HG02870 (cell line): ENCODE measurements at regions not wholly inside any gene's neighbourhood (a gene's known extent, or its start where the extent isn't known, plus 50 kb on each side); places are given as distances from the start of the nearest gene placed in this dataset.
"Not testable (repeated sequence)": the region's sequence is repeated elsewhere in the genome, so short reads cannot be mapped to it uniquely, and the experiment has no call there.

Experiments used
- ATAC-seq: cut with Tn5 transposase; IDR thresholded peaks from one replicate; pipeline ENCODE4 v1.9.1; 2021; ENCODE audit warnings: mild to moderate bottlenecking, moderate library complexity; ENCODE audit not compliant: unreplicated experiment

- no peak for ATAC-seq
These were observed 253.9 kb downstream of the CEMIP2 start for GRCh38 chr9:71514344-71514975.

- ATAC-seq = no peak
These were observed 259.3 kb downstream of the CEMIP2 start for GRCh38 chr9:71509054-71509453.

GRCh38 chr9:71508141-71508540 is 260.2 kb downstream of the CEMIP2 start:
- not testable (repeated sequence) for ATAC-seq

- ATAC-seq = no peak
These were observed 261.5 kb downstream of the CEMIP2 start for GRCh38 chr9:71506821-71507220.

- no peak for ATAC-seq
These were observed 263.7 kb downstream of the CEMIP2 start for GRCh38 chr9:71504636-71505035.

- no peak for ATAC-seq
These were observed 269.6 kb downstream of the CEMIP2 start for GRCh38 chr9:71498691-71499090.

- no peak for ATAC-seq
These were observed 277.5 kb downstream of the CEMIP2 start for GRCh38 chr9:71490810-71491209.

- ATAC-seq = no peak
These were observed 281.3 kb downstream of the CEMIP2 start for GRCh38 chr9:71487061-71487460.

GRCh38 chr9:71485326-71485725 is 283.0 kb downstream of the CEMIP2 start:
- ATAC-seq = no peak

- no peak for ATAC-seq
These were observed 284.9 kb downstream of the CEMIP2 start for GRCh38 chr9:71483436-71483835.

- ATAC-seq = no peak
These were observed 288.7 kb downstream of the CEMIP2 start for GRCh38 chr9:71479621-71480020.

- ATAC-seq = no peak
These were observed 295.9 kb downstream of the CEMIP2 start for GRCh38 chr9:71472400-71472799.

- no peak for ATAC-seq
These were observed 302.9 kb downstream of the CEMIP2 start for GRCh38 chr9:71465392-71465791.

- ATAC-seq = no peak
These were observed 309.2 kb downstream of the CEMIP2 start for GRCh38 chr9:71459082-71459481.

GRCh38 chr9:71446473-71447411 is 321.6 kb downstream of the CEMIP2 start:
- ATAC-seq = peak; percentile 76

- no peak for ATAC-seq
These were observed 322.2 kb downstream of the CEMIP2 start for GRCh38 chr9:71446106-71446472.

- ATAC-seq = no peak
These were observed 321.5 kb upstream of the TRPM3 start for GRCh38 chr9:71442937-71443336.

GRCh38 chr9:71441266-71441665 is 319.8 kb upstream of the TRPM3 start:
- no peak for ATAC-seq

- no peak for ATAC-seq
These were observed 310.5 kb upstream of the TRPM3 start for GRCh38 chr9:71431931-71432330.

- ATAC-seq = not testable (repeated sequence)
These were observed 285.9 kb upstream of the TRPM3 start for GRCh38 chr9:71407341-71407740.

GRCh38 chr9:71403106-71403505 is 281.7 kb upstream of the TRPM3 start:
- ATAC-seq = no peak

- no peak for ATAC-seq
These were observed 271.6 kb upstream of the TRPM3 start for GRCh38 chr9:71393005-71393404.
